ENCODE measurements at regions not wholly inside any gene's neighbourhood (a gene's known extent, or its start where the extent isn't known, plus 50 kb on each side); places are given as distances from the start of the nearest gene placed in this dataset.
"Not testable (repeated sequence)": the region's sequence is repeated elsewhere in the genome, so short reads cannot be mapped to it uniquely, and the experiment has no call there.

DNA sequence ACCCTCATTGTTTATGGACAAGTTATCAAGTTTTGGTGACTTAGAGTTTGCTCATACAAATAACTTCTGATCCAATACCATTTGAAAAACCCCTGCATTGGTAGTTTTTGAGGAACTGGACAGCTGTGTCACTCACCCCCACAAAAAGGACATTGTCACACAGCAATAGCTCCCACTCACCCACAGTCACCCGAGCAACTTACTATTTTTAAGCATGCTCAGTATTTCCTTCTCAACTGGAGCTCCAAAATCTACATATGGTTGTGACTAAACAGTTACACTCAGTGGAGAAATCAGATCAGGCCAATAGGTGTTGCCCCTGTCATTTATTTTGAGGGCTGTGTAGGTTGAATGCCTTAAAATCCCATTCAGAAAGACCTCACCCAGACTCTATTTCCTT is 165.2 kb upstream of the AUTS2 start:
- intact Hi-C loops (cut with DNase I): no loop called here
- no peak for DNase-seq

DNA sequence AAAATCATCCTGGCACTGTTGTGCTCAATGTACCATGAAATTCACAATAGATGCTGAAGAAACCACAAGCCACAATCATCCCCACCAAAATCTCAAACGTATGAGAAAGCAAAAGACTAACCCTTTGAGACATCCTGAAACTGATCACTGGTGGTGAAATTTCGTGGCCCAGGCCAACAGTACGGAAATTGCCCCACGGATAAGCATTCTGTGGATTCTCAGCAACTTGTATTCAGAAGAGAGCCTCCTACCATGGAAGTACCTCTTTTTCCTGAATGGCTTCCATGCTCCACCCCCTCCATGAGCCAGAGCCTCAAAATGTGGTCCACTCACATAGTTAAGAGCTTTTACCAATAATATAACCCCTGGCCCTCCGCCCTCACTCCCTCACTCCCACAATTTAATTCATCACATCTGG is 163.9 kb upstream of the AUTS2 start:
- no peak for DNase-seq
- intact Hi-C loops (cut with DNase I): no loop called here

DNA sequence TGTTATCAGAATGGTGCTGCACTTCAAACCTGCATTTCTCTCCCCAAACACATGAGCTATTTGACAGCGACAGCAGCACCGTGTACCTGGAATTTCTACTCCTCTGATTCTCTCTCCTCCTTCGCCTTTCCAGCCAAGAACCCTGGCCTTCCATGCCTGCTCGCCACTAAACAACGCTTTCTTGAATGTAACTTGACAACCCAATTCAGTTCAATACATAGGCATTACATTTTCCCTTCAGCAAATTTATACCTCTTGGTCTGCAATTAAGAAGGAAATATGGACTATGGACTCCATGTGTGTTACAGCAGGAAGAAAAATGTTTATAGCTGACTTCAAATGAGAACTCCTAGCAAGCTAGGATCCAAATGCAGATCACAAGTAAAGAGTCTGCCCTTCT is 162.6 kb upstream of the AUTS2 start:
- no peak for DNase-seq
- intact Hi-C loops (cut with DNase I): no loop called here

DNA sequence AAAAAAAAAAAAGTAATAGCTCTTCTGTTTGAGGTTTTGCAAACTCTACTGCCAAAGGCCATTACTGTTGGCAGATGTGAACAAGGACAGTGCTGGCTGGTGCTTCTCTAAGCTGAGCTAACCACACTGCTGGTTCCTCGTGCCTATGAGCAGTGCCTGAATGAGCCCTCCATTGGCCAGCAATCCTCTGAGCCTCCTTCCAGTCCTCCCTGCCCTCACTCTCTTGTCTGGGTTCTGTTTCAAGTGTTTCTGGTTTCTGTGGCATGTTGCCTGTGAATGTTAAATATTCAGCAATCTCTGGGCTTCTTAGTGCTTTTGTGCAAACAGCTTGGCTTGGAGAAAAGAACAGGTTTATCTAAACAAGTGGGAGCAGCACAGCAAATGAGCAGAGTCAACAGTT is 161.3 kb upstream of the AUTS2 start:
- intact Hi-C loops (cut with DNase I): no loop called here
- DNase-seq: no peak

DNA sequence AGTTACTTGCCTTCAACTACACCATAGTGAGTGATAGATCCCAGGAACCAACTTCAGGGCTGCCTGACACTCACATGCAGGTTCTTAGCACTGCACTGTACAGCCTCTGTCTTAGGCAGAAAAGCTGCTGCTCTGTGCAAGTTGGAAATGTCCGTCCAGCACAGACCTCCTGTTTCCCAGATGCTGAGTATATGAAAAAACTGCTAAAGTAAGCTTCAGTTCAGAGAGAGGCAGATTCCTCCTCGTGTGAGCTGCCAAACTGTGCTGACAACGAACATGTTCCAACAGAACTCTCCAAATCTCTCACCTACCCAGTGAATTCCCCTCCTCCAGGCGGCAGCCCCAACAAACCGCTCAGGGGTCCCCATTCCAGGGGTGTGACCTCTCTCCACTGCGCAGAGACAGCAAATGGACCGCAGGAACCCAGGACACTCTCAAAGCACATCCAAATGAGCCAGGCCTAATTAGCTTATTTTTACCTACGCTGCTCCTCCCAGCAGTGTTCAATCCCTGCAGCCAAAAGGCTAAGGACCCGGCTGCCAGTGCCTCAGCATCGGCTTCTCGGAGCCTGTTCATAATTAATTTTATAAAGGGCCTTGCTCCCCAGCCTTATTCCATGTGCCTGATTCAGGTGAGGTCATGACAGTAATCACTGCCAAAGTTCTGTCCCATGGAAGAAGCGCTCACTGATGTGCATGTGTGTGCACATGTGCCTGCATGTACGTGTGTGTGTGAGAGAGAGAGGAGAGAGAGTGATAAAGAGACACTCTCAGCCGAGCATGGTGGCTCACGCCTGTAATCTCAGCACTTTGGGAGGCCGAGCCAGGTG is 159.5 kb upstream of the AUTS2 start:
- no peak for DNase-seq
- intact Hi-C loops (cut with DNase I): no loop called here

DNA sequence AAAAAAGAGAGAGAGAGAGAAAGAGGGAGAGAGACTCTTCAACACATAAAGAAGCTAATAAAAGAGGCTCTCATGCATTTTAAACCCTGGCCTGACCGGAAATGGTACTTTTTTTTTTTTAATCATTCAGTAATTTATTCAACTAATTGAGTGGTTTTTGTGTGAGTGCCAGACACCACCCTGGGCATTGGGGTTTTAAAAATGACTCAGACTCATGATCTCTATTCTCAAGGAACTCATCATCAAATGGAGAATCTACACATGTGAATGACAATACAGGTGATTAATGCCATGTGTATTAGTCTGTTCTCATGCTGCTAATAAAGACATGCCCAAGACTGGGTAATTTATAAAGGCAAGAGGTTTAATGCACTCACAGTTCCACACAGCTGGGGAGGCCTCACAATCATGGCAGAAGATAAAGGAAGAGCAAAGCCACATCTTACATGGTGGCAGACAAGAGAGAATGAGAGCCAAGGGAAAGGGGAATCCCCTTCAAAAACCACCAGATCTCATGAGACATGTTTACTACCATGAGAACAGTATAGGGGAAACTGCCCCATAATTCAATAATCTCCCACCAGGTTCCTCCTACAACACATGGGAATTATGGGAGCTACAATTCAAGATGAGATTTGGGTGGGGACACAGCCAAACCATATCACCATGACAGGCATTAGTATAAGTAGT is 158.5 kb upstream of the AUTS2 start:
- intact Hi-C loops (cut with DNase I): no loop called here
- DNase-seq: no peak

DNA sequence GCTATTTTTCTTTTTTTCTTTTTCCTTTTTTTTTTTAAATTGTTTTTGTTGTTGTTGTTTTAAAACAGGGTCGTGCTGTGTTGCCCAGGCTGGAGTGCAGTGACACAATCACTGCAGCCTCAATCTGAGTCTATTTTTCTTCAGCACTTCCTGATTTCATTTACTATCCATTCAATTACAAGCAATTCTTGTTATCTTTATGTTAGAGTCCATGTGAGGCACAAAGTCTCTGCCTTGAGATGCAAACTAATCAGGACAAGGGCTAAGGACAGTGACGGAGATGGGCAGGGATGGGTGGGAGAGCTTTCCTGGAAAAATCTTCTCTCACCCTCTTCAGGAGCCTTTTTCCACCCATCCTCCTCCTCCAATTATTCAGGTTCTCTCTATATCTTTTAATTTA is 157.3 kb upstream of the AUTS2 start:
- intact Hi-C loops (cut with DNase I): no loop called here

DNA sequence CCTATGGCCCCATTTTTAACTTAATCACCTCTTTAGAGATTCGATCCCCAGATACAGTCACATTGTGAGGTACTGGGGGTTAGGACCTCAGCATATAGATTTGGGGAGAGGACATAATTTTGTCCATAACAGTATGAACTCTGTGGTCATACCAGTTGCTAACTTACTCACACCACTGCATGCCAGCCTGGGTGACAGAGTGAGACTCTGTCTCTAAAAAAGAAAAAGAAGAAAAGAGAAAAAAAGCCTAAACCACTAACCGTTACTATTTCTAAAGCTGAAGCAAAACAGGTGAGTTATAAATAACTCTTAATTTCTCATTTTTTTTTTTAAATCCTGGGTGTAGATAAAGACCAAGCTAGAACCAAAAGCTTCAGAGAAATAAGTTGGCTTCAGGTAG is 155.1 kb upstream of the AUTS2 start:
- intact Hi-C loops (cut with DNase I): no loop called here
- DNase-seq: no peak

More for the DNA sequence above, 157.3 kb upstream of the AUTS2 start:
- no peak for DNase-seq

DNA sequence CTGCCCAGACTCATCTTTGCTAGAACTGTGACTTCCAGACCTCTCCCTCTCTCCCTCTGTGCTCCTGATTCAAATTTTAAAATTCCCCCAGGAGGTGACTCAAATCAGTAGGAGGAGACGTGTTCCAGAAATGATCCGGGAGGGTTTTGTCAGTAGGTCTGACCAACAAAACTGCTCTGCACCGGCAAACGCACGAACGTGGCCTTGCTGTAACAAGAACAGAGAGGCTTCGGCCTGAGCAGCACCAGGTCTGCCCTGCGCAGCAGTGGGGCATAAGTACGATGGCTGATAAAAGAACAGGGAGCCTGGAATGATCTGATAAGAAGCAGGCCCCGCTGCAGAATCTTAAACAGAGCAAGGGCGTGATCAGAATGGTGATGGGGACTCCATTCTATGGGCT is 152.7 kb upstream of the AUTS2 start:
- intact Hi-C loops (cut with DNase I): no loop called here

DNA sequence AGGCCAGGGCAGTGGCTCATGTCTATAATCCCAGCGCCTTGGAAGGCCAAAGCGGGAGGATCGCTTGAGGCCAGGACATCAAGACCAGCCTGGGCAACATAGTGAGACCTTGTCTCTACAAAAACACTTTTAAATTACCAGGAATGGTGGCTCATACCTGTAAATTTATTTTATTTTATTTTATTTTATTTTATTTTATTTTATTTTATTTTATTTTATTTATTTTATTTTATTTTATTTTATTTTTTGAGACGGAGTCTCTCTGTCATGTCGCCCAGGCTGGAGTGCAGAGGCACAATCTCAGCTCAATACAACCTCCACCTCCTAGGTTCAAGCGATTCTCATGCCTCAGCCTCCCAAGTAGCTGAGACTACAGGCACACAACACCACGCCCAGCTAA is 152.1 kb upstream of the AUTS2 start:
- DNase-seq; intact Hi-C loops (cut with DNase I): not testable (repeated sequence)

More for the DNA sequence above, 152.7 kb upstream of the AUTS2 start:
- DNase-seq: peak in 3 of 42 donors; percentile 5 to 37 (median 7)

DNA sequence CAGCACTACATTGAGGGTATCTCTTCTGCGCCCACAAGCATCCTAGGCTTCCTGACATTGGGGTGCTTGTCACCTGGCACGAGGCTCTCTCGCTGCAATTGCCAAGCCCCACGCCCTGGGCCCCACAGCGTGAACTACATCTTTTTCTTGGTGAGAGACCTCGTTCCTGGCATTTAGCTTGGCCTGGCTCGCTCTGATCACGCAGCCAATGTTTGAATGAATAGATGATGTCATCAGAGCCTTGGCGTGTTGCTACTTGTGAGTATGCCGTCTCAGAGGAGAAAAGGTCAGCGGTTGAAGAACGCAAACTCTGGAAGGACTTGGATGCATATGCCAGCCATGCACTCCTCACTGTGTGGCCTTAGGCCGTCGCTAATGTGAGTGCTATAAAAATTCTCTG is 150.2 kb upstream of the AUTS2 start:
- intact Hi-C loops (cut with DNase I): no loop called here
- DNase-seq: no peak

DNA sequence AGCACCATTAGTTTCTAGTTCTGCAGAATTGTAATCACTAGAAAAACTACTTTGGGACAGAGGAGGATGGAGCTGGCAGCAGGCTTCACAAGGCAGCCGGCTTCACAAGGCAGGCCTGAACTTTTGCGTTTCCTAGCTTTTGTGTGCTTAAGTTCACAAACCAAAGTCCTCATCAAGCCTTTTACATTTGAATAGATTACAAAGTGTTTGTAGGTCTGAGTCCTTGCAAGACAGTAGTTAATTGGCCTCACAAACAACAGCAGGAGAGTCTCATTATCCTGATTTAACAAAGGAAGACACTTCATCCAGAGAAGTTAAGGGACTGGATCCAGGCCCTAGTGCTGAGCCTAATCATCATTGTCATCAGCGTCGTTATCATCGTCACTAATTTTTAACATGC is 147.8 kb upstream of the AUTS2 start:
- DNase-seq: no peak
- intact Hi-C loops (cut with DNase I): no loop called here

DNA sequence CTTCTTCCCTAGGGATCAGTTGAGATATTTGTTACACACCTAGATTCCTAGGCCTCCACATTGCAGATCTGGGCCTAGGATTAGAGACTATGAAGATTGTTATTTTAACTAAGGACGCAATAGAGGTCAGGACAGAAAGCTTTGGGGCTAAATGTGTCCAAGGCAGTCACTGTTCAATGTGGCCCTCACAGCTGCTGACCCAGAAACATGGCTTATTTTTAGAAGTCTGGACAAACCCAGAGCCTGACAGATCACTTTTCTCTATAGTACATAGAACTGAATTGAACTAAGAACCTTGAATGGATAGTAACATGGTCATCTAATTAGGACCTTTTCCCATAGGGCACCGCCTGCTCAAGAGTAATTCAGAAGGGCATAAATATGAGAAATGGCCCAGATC is 146.6 kb upstream of the AUTS2 start:
- no peak for DNase-seq
- intact Hi-C loops (cut with DNase I): no loop called here

DNA sequence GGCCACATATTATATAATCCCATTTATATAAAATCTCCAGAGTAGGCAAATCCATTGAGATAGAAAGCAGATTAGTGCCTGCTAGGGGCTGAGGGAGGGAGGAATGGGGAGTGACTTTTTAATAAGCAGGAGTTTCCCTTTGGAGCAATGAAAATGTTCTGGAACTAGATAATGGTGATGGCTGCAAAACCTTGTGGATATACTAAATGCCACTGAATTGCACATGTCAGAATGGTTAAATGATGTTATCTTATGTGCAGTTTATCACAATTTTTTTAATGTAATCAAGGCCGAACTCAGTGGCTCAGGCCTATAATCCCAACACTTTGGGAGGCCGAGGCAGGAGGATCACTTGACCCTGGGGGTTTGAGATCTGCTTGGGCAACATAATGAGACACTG is 145.5 kb upstream of the AUTS2 start:
- intact Hi-C loops (cut with DNase I): no loop called here
- DNase-seq: no peak

DNA sequence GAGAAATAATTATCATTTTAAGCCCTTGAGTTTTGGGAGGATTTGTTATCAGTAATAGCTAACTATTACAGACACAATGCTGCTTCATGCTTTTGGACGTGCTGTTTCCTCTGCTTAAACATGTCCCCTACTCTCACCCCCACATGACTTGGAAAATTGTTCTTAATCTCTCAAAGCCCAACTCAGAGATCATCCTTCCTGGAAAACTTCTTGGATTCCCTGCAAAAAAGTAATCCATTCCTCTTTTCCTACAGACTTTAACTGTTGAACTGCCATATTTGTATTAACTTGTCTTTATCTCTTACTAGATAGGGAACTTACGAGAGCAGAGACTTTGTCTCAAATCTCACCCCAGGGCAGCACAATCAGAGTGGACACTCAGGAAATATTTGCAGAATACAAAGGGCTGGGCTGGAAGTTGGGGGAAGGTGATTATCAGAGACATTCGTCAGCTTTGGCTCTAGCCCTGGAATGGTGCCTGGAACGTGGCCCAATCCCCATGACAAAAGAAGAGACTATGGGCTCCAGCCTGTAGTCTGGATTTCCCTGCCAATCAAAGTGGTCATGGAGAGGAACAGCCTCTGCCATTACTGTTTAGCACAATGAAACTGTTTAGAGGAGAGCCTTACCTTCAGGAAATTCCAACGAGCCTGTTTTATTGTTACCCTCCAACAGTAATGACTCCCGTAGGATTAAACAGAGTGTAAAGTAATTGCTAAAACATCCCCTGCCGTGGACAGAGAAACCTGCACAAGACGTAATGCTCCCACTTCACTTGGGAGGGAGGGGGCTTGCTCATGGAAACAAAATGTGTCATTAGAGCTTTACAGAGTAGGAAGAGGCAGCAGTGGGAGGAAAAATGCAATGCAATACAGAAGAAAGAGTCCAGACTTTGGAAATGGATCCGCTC is 140.4 kb upstream of the AUTS2 start:
- intact Hi-C loops (cut with DNase I): no loop called here
- DNase-seq: no peak

DNA sequence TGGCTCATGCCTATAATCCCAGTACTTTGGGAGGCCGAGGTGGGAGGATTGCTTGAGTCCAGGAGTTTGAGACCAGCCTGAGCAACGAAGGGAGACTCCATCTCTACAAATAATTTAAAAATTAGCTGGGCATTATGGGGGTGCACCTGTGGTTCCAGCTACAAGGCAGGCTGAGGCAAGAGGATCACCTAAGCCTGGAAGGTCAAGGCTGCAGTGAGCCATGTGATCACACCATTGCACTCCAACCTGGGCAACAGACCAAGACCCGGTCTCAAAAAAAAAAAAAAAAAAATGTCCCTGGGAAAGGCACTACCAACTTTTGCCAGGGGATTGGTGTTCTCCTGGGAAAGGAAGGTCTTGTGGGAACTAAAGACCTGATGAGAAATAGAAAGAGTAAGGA is 134.2 kb upstream of the AUTS2 start:
- intact Hi-C loops (cut with DNase I): no loop called here
- DNase-seq: no peak

DNA sequence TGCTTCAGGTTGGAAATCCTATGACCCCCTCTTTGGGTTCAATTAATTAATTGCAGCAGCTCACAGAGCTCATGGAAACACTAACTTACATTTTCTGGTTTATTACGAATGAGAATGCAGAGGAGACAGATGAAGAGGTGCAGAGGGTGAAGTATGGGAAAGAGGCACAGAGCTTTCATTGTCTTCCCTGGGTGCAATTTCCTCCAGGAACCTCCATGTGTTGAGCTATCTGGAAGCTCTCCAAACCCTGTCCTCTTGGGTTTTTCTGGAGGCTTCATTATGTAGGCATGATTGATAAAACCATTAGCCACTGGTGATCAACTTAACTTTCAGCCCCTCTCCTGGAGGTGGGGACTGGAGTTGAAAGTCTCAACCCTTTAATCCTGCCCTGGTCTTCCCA is 133.0 kb upstream of the AUTS2 start:
- DNase-seq: no peak

DNA sequence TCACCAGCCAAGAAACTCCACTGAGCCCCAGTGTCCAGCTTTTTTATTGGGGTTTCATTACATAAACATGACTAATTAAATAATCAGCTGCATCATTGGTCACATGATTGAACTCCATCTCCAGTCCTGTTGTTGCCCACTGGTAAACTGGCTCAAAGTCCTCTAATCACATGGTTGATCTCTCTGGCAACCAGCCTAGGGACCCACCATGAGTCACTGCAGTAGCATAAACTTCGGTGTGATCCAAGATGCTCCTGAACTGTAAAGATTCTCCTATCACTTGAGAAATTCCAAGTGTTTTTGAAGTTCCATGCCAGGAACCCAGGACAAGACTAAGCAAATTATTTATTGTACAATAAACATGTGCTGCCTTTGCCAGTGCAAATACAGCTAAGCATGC is 130.4 kb upstream of the AUTS2 start:
- intact Hi-C loops (cut with DNase I): no loop called here
- no peak for DNase-seq

More for the DNA sequence above, 133.0 kb upstream of the AUTS2 start:
- intact Hi-C loops (cut with DNase I): no loop called here

DNA sequence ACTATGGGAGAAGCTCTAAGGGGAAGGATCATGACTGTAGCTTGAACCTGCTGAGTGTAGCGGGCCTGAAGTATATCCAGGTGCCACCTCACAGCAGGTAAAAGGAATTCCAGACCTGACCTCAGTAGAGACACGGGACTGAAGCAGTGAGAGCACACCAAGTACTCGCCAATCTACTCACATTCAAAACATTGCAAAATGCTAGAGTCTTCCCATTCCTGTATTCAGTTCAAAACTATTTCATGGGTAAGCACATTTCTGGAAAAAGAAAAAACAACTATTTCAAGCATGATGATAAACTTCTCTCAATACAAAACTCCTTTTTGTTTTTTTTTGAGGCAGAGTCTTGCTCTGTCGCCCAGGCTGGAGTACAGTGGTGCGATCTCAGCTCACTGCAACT is 121.9 kb upstream of the AUTS2 start:
- no peak for DNase-seq

DNA sequence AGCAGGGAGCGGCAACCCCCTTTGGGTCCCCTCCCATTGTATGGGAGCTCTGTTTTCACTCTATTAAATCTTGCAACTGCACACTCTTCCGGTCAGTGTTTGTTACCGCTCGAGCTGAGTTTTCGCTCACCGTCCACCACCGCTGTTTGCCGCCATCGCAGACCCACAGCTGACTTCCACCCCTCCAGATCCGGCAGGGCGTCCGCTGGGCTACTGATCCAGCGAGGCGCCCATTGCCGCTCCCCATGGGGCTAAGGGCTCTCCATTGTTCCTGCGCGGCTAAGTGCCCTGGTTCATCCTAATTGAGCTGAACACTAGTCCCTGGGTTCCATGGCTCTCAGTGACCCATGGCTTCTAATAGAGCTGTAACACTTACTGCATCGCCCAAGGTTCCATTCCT is 115.6 kb upstream of the AUTS2 start:
- DNase-seq: no peak
- intact Hi-C loops (cut with DNase I): no loop called here

More for the DNA sequence above, 121.9 kb upstream of the AUTS2 start:
- intact Hi-C loops (cut with DNase I): no loop called here

Measured in head of caudate nucleus (tissue), 42 donors.